Right forelimb (tissue), 1 donor: ENCODE measurements at regions not wholly inside any gene's neighbourhood (a gene's known extent, or its start where the extent isn't known, plus 50 kb on each side); places are given as distances from the start of the nearest gene placed in this dataset.
"Not testable (repeated sequence)": the region's sequence is repeated elsewhere in the genome, so short reads cannot be mapped to it uniquely, and the experiment has no call there.

Experiments
- DNase-seq: peaks from one replicate; pipeline ENCODE4 v3.0.0-alpha.2; 2018

DNA sequence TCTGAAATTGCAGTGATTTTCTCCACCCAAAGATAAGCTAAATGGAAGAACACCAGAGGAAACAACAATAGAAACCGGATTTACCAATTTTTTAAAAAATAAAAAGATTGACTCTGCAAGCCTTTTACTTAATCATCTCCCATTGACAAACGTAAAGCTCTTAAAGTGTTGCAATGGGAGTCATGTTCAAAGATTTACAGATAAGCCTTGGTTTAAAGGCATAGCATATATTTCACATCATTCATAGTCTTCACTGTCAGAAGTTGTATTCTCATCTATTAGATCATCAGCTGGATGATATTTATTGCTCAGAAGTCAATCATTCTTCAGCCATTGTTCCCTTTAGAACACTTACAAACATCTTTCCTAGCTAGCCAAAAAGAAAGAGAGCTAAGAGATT is 397.6 kb downstream of the GBE1 start:
- DNase-seq: no peak

DNA sequence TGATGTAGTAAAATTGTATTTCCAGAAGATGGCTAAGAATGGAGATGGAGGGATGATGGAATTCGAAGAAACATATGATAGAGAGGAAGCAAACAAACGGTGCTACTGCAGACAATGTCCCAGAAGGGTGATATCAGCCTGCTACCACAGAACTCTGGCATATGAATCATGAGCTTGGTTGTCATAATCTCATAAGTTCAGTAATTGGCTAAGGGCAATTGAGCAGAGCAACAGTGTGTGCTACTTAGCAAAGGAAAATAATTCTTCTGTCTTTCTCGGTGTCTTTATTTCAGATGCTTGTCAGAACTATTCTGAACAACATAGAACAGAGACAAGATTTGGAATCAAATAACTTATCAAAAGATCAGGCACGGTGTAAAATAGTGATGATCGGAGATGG is 407.3 kb downstream of the GBE1 start:
- no peak for DNase-seq

DNA sequence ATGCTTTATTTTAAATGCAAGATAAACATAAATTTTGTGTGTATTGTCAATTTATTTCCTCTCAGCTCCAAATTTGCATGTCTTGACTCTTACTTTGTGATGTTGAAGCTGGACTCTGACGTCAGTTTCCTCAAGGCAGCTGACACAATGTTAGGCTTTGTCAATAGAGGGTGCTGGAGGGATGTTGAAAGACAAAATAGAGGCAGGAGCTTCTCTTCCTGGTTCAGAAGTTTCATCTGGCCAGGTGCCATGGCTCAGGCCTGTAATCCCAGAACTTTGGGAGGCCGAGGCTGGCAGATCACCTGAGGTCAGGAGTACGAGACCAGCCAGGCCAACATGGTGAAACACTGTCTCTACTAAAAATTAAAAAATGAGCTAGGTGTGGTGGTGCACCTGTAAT is 408.6 kb downstream of the GBE1 start:
- no peak for DNase-seq

DNA sequence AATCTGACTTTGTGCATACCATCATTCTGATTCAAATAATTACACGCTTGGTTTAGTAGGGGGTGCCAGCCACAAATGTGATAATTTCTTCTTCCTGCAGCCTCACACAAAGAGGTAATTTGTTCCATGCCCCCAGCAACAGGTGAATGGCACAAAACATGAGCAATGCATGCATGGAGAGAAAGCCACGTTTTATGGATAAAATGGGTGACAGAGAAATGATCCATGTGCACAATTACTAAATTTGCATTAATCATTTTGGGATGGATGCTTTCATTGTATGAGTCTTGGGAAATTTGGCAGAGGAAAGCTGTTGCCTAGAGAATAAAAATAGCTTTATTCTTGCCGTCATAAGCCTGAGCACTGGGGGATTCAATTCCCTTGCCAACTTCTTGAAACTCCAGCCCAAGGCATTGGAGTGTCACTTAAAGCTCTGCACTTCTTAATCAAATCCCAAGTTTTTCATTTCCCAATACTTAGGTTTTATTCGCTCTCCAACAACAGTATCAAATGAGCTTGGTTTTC is 411.6 kb downstream of the GBE1 start:
- DNase-seq: no peak

DNA sequence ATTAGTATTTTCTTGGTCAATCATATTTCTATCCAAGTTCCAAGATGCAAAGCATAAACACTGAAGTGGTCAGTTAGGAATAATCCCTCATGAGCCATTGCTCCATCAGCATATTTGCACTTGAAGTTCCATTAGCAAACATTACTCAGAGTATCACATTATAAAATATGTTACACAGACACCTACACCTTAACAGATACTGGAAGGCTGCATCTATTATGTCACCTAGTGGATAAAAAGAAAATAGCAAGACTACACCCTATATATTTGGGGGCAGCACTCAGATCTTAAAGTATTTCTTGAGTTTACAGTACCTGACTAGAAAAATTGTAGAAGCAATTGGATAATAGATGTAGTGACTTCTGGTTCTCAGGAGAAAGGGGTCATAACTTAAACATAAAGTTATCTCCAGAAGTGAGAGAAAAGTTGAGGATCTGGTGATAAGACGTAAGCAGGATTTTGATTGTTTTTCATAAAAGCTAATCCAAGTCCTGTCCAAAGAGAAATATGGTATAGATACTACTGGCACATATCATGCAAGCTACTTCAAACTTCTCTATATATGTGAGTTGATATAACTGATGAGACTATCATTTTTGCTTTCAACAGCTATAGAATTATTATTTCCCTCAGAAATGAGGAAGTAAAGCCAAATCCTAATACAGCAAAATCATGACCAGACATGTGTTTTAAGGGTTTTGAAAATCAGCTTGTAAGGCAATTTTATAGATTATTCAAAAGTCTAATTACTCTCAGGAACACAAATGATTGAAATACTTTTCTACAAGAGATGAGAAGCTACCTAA is 422.2 kb downstream of the GBE1 start:
- DNase-seq: no peak

DNA sequence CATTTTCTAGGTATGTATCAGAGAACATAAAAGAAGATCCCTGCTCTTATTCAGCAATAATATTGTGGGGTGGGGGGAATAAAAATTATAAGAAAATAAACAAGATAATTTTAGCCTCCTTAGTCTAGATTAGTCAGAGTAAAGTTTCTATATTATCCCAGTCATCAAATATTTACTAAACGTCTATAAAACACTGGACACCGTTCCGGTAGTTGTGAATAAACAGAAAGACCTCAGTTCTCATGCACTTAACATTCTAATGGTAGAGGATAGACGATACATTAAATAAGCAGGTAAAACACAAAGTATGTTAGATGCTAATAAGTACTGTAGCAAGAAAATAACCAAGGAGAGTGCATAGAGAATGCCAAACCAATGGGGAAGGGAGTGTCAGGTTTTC is 425.0 kb downstream of the GBE1 start:
- no peak for DNase-seq

DNA sequence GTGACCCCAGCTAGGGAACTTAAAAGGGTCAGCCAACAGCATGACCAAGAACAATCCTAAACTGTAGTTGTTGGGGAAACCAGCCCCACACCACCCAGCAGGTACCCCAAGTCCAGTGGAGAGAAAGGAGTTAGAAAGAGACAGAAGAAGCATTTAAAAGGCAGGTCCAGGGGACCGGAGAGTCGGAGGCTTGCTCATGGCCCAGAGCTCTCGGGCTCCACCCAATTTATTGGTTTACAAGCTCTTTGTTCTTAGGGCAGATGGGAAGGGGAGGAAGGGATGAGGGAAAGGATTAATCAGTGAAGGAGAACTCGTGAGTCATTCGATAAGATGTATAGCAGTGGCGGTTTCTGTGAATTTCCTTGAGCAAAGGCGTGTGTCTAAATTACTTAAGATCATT is 431.6 kb downstream of the GBE1 start:
- not testable (repeated sequence) for DNase-seq

DNA sequence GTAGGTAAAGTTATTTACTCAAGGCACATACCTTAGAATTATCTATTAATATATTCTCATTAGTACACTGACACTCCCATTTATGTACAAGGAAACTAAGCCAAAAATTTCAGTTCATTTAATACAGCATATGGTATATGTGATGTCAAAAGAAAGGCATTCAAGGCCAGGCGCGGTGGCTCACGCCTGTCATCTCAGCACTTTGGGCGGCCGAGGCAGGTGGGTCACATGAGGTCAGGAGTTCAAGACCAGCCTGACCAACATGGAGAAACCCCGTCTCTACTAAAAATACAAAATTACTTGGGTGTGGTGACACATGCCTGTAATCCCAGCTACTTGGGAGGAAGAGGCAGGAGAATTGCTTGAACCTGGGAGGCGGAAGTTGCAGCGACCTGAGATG is 435.2 kb downstream of the GBE1 start:
- DNase-seq: no peak

DNA sequence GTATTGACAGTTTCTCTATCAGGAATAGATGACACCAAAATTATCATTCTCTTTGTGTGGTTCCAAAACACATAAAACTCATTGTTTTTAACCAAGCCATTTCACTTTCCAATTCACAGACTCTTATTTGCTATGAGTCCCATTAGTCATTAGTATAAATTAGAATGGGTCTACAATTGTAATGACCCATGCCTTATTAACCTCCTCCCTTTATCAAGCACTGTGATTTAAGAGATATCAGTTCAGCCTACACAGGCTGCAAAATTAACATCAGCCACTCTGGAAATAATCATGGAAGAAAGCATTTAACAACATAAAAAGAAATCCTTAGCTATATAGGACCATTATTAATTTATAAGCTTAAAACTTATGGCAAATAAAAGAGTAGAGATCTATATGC is 440.6 kb downstream of the GBE1 start:
- DNase-seq: no peak

DNA sequence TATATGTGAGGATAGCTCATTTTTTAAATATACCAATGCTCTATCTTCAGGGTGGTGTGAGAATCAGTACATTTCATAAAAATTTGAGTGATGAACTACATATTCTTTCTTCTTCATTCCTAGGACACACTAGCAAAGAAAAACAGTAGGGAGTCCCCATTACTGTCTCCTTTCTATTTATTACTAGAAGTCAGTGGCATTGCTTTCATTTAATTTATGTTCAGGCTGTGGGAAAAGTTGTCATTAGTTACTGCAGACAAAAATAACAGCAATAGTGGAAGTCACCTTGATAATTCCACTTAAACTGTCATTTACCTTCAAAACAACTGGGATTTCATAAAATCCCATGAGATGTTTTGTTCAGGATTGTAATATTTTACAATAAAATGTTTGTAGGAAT is 446.4 kb downstream of the GBE1 start:
- DNase-seq: no peak

DNA sequence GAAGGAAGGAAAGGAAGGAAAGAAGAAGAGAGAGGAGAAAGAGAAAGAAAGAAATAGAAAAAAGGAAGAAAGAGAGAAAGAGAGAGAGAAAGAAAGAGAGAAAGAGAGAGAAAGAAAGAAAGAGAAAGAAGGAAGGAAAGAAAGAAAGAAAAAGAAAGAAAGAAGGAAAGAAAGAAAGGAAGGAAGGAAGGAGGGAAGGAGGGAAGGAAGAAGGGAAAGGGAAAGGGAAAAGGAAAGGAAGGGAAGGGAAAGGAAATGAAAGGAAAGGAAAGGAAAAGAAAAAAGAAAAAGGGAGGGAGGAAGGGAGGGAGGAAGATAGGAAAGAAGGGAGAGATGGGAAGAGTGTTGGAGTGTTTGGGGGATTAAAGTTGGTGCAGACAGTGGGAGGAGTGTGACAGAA is 450.1 kb downstream of the GBE1 start:
- no peak for DNase-seq

DNA sequence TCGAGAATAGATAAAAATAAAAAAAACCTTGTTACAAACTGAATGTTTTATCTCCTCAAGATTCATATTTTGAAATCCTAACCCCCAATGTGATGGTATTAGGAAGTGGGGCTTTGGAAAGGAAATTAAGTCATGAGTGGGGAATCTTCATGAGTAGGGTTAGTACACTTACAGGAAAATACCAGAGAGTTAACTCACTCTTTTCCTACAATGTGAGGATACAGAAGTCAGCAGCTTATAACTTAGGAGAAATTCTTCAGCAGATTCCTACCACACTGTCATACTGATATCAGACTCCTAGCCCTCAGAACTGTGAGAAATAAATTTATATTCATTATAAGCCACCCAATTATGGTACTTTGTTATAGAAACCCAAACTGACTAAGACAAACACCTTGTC is 453.1 kb downstream of the GBE1 start:
- DNase-seq: no peak

DNA sequence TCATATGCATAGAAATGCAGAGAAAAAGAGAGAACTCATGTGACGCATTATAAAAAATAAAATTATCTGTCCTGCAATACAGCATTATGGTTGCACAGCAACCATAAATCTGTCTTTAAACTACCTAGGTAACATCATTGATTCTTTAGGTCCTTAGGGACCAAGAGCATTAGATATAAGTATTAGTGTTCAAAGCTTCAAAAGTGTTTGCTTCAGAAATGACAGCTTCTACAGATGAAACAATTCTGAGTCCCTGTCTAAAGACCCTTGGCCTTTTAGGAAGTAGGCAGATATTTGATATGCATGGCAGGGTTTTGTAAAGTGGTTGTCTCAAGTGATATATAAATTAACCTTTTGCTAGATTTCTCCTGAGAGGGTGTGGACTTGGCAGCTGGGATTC is 454.2 kb downstream of the GBE1 start:
- no peak for DNase-seq

DNA sequence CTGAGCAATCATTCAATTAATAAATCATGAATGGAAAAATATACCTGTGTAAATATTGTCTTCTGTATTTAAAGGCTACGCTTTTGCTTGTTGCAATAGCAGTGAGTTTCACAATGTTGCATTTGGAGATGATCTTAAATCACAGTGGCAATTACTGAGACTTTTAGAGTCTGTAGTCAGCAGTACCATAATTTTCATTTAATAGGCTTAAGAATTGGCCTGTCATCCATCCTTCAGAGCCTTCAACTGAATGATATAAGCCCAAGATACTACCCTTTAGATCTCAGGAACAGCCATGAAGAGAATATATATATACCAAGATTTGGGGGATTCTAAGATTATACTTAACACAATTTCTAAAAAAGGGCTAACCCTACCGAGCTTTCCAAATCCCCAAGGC is 458.1 kb downstream of the GBE1 start:
- DNase-seq: no peak

DNA sequence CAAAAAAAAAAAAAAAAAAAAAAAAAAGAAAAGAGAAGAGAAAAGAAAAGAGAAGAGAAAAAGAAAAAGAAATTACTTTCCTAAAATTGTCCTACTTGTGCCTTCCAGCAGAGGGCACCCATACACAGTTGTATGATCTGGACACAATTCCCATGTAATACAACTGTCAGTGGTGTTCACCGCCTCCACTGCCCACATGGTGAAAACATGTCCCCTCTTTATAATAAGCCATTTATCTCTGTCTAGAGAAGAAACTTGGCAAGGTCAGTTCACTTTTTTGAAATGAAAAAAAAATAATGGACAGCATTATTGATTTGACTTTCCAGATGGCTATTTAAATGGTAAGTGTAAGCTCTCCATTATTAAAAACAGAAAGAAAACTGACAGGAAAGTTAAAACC is 459.4 kb downstream of the GBE1 start:
- DNase-seq: no peak

DNA sequence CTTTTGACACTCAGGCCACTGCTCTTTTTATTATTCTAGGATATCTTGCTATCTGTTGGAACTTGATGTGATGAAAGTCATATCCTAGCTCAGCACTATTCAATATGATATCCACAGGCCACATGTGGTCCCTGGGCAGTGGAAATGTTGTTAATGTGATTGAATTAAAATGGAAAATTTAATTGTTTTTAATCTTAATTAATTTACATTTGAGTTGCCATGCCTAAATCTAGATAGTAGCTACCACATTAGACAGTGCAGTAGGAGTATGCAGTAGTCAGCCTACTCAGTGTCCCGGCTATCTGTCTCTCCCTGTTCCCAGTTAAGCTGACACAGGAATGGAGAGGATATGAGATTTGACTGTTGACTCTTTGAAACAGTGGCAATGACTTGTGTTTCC is 460.2 kb downstream of the GBE1 start:
- DNase-seq: no peak

DNA sequence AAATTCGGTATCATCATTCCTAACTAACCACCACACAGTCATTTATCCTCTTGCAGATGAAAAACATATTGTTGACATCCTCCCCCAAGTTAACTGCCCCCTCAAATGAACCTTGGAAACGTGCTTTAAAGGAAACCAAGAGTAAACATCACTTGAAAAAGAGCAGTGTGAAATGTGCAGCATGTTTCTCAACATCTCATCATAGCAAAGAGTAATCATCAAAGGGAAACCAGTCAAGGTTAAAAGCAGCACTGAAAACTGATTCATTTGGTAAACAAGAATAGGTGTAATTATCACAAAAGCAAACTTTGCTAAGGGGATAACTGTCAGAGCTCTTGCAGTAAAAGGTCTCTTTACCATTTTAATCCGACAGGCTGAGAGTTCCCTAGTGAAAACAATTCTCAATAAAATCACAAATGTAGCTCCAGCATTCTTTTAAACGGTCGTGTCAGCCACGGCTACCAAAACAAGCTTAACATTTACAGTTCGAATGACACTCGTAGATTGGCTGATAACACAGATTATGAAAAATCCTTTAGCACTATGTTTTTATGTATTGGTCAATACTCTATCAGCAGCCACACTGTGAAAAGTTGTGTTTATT is 461.0 kb downstream of the GBE1 start:
- no peak for DNase-seq

DNA sequence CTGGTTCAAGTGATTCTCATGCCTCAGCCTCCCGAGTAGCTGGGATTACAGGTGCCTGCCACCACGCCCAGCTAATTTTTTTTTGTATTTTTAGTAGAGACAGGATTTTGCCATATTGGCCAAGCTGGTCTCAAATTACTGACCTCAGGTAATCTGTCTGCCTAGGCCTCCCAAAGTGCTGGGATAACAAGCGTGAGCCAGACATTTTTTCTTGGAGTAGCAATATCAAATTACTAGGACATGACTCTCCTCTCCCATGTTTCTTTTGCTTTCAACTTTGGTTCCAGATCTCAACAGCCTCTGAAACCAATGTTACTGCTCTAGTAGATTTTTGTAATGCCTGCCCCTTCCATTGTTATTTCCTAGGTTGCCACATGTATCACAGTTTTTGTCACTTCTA is 462.0 kb downstream of the GBE1 start:
- no peak for DNase-seq

DNA sequence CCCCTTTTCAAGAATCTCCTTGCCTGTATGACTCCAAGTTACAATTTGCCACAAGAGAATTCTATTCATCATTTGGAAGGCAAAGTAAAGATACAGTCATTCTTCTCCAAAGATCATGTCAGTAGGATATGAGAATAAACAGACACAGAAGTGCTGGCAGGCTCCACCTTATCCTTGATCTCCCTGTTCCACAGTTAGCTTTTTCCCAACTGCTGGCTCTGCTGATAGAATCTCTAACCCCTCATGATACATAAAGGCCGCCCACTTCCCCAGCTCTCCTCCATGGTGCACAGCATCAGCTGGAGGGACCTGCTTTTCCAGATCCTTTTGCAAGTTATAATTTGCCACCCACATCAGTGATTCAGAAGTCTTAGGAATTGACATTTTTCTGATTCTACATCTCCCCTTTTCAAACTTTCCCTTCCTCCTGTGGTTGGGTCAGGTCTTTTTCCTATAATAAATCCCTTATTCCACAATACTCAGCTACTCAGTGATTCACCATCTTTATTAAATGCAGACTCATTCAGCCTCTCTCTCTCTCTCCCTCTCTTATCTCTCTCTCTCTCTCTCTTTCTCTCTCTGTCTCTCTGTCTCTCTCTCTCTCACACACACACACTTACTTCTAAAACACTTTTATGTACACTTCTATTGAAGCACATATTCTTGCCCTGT is 465.4 kb downstream of the GBE1 start:
- DNase-seq: no peak

DNA sequence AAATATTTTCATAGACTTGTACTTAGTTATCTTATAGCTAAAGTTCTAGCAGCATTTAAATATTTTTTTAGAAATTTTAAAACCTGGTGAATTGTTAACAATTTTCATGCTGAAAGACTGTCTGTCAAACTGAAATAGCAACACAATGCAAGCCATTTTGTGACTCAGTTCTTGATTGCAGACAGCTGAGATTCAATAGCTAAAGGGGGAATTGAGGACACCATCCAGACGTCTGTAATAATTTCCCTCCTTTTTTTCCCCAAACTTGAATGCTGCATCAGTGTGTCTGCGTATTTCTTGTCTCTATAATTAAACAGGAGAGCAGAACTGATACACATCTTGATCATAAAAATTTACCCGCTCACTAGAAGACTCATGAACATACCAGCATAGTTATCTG is 468.3 kb downstream of the GBE1 start:
- DNase-seq: no peak

DNA sequence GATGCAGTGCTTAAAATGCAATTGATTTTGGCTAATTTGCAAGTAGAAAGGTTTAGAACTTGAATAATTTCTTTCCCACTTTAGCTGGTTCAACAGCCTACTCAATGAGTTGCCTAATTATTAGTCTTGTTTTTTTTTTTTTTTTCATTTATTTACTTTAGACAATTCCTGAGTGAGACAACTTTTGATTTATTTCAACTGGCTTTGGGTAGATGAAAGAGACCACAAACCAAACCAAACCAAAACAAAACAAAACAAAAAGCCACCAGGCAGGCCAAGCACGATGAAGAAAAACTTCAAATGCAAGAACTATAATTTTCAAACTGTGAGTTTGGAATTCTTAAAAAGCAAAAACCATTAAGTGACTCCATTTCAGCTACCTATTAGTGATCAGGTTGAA is 469.9 kb downstream of the GBE1 start:
- DNase-seq: no peak

DNA sequence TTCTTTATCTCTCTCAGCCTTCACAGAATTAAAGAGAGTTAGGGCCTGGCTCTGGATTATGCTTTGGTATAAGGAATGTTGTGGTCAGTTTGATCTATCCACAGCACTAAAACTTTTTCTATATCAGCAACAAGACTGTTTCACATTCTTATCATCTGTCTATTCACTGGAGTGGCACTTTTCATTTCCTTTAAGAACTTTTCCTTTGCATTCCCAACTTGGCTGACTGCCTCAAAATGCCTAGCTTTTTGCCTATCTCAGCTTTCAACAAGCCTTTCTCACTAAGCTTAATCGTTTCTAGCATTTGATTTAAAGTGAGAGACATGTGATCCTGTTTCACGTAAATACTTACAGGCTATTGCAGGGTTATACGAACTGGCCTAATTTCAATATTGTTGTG is 471.8 kb downstream of the GBE1 start:
- no peak for DNase-seq

DNA sequence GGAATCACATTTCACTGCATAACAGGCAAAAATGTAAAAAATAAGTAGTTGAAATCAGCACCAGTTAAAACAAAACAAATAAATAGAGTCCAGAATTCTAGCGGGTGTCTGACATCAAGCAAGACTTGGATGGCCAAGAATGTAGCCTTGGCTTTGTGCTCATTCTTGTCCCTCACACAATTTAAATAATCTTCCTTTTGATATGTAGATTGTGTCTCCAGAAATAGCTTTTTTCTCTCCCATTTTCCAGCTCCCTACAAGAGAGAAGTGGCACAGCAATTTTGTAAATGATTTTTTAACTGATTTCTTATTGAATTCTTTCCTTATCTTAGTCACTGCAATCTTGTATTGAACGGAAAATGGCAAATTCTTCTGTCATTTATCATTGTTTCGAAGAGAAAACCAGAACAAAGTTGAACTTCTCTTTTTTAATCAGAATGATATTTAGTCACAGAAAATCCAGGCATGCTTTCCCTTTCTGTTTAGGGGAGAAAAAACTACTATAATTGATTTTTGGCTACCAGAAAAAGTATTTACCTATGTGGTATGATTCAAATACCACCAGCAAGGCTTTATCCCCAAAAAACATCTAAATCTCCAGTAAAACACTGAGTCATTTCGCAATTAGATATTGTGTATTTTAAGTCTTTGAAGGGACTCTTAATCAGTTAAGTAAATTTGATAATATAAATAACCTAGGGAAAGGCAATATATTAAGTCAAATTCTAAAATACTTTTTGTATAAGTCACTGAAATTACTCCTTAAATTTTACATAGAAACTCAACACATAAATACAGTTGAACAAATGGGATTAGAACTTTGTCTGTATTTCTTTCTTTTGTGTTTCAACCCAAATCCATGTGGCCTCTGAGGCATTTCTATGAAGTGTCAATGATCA is 481.7 kb downstream of the GBE1 start:
- no peak for DNase-seq
